ENCODE measurements at regions not wholly inside any gene's neighbourhood (a gene's known extent, or its start where the extent isn't known, plus 50 kb on each side); places are given as distances from the start of the nearest gene placed in this dataset.
"Not testable (repeated sequence)": the region's sequence is repeated elsewhere in the genome, so short reads cannot be mapped to it uniquely, and the experiment has no call there.

GRCh38 chr4:178970433-178971140 lies 1528.3 kb upstream of the AGA start:
- no peak for DNase-seq (ENCODE audit: low read depth)

GRCh38 chr4:178976861-178977260 lies 1534.6 kb upstream of the AGA start:
- no peak for DNase-seq (ENCODE audit: low read depth)

- no peak for DNase-seq (ENCODE audit: low read depth)
These were observed 1551.1 kb upstream of the AGA start for GRCh38 chr4:178993306-178993705.

GRCh38 chr4:179001918-179002317 lies 1559.7 kb upstream of the AGA start:
- DNase-seq (ENCODE audit: low read depth): no peak

GRCh38 chr4:179007755-179008154 lies 1565.5 kb upstream of the AGA start:
- no peak for DNase-seq (ENCODE audit: low read depth)

- no peak for DNase-seq (ENCODE audit: low read depth)
These were observed 1575.3 kb upstream of the AGA start for GRCh38 chr4:179017581-179017980.

- DNase-seq (ENCODE audit: low read depth): no peak
These were observed 1585.3 kb upstream of the AGA start for GRCh38 chr4:179027569-179027968.

GRCh38 chr4:179028321-179028720 lies 1586.1 kb upstream of the AGA start:
- DNase-seq (ENCODE audit: low read depth): no peak

GRCh38 chr4:179029683-179030082 lies 1587.4 kb upstream of the AGA start:
- no peak for DNase-seq (ENCODE audit: low read depth)

- no peak for DNase-seq (ENCODE audit: low read depth)
These were observed 1598.0 kb upstream of the AGA start for GRCh38 chr4:179040259-179040658.

- DNase-seq (ENCODE audit: low read depth): no peak
These were observed 1606.7 kb upstream of the AGA start for GRCh38 chr4:179048839-179049453.

GRCh38 chr4:179051206-179051605 lies 1609.0 kb upstream of the AGA start:
- DNase-seq (ENCODE audit: low read depth): no peak

GRCh38 chr4:179059396-179059795 lies 1617.2 kb upstream of the AGA start:
- DNase-seq (ENCODE audit: low read depth): no peak

GRCh38 chr4:179066254-179066653 lies 1624.0 kb upstream of the AGA start:
- not testable (repeated sequence) for DNase-seq (ENCODE audit: low read depth)

GRCh38 chr4:179071131-179071530 lies 1628.9 kb upstream of the AGA start:
- DNase-seq (ENCODE audit: low read depth): no peak

- DNase-seq (ENCODE audit: low read depth): no peak
These were observed 1634.6 kb upstream of the AGA start for GRCh38 chr4:179076865-179077264.

GRCh38 chr4:179095585-179096221 lies 1653.5 kb upstream of the AGA start:
- DNase-seq (ENCODE audit: low read depth): no peak

GRCh38 chr4:179097741-179098140 lies 1655.5 kb upstream of the AGA start:
- no peak for DNase-seq (ENCODE audit: low read depth)

GRCh38 chr4:179110356-179110755 lies 1668.1 kb upstream of the AGA start:
- no peak for DNase-seq (ENCODE audit: low read depth)

GRCh38 chr4:179110816-179111215 lies 1668.6 kb upstream of the AGA start:
- DNase-seq (ENCODE audit: low read depth): no peak

GRCh38 chr4:179112441-179113170 lies 1670.4 kb upstream of the AGA start:
- DNase-seq (ENCODE audit: low read depth): no peak

- DNase-seq (ENCODE audit: low read depth): no peak
These were observed 1672.4 kb upstream of the AGA start for GRCh38 chr4:179114615-179115014.

- DNase-seq (ENCODE audit: low read depth): no peak
These were observed 1673.8 kb upstream of the AGA start for GRCh38 chr4:179116011-179116410.
